ENCODE measurements at regions not wholly inside any gene's neighbourhood (a gene's known extent, or its start where the extent isn't known, plus 50 kb on each side); places are given as distances from the start of the nearest gene placed in this dataset.

- Histone ChIP-seq H3K4me3 (no peak overlapping the region), H3K27me3 (no peaks in the 10 kb centered on the region), H3K36me3 (no peaks in the 10 kb centered on the region), H3K9me3 (no peaks in the 10 kb centered on the region), H3K4me1 (peaks cover 42 to 88% (median 78%) of the 10 kb centered on the region in 4 donors), H3K27ac (peak overlapping the region; percentile 91 to 98 (median 96))
- in situ Hi-C loops (cut with MboI; ENCODE audit: low pct_ligation_motif_present in 1 of 4, low pct_unique_long_range_greater_than_20kb in 1 of 4, low sequenced_read_pairs in 3 of 4) (no loop called here), intact Hi-C loops (cut with DNase I; ENCODE audit: low total_unique reads) (no loop called here)
- TF ChIP-seq POLR2A (IDR thresholded peaks at IDR 0.05), result no peak
- DNase-seq, result no peak
- 74 to 80% methylated on average over 4 to 7 of the region's 7 CpGs for WGBS, 2 donors (ENCODE audit: low coverage in 1 of 2)
These were observed 52.2 kb upstream of the GSE1 start for GRCh38 chr16:85560932-85561247.

GRCh38 chr16:85561248-85562092 is 51.7 kb upstream of the GSE1 start:
- in situ Hi-C loops (cut with MboI; ENCODE audit: low pct_ligation_motif_present in 1 of 4, low pct_unique_long_range_greater_than_20kb in 1 of 4, low sequenced_read_pairs in 3 of 4) (no loop called here), intact Hi-C loops (cut with DNase I; ENCODE audit: low total_unique reads) (no loop called here)
- no peak for DNase-seq
- H3K27ac ChIP-seq, result peak overlapping the region; percentile 81 to 98 (median 94)
- peaks cover 48 to 94% (median 84%) of the 10 kb centered on the region in 4 donors for H3K4me1 ChIP-seq
- no peaks in the 10 kb centered on the region for H3K27me3 ChIP-seq
- 79% methylated on average over 19 of the region's 24 CpGs; no CpG with 5 or more reads in 1 of the 2 donors for WGBS, 2 donors (ENCODE audit: low coverage in 1 of 2)
- H3K36me3 ChIP-seq, result no peaks in the 10 kb centered on the region
- H3K9me3 ChIP-seq, result no peaks in the 10 kb centered on the region
- no peak overlapping the region for H3K4me3 ChIP-seq
- no peak for TF ChIP-seq EP300 (IDR thresholded peaks at IDR 0.05; ENCODE audit: low read depth)
- no peak for TF ChIP-seq CTCF (IDR thresholded peaks at IDR 0.05)
- no peak for TF ChIP-seq POLR2A (IDR thresholded peaks at IDR 0.05)
- TF ChIP-seq POLR2AphosphoS5 (IDR thresholded peaks at IDR 0.05), result no peak

GRCh38 chr16:85562093-85562786 is 50.9 kb upstream of the GSE1 start:
- intact Hi-C loops (cut with DNase I; ENCODE audit: low total_unique reads), result no loop called here

GRCh38 chr16:85563034-85563433 is 50.1 kb upstream of the GSE1 start:
- Histone ChIP-seq H3K27me3 (no peaks in the 10 kb centered on the region), H3K36me3 (no peaks in the 10 kb centered on the region), H3K27ac (peak overlapping the region; percentile 81 to 98 (median 94)), H3K4me3 (no peak overlapping the region), H3K4me1 (peaks cover 55 to 94% (median 86%) of the 10 kb centered on the region in 4 donors), H3K9me3 (no peaks in the 10 kb centered on the region)
- WGBS, 2 donors (ENCODE audit: low coverage in 1 of 2), result 50 to 73% methylated on average over 5 to 8 of the region's 8 CpGs
- intact Hi-C loops (cut with DNase I; ENCODE audit: low total_unique reads) (no loop called here), in situ Hi-C loops (cut with MboI; ENCODE audit: low pct_ligation_motif_present in 1 of 4, low pct_unique_long_range_greater_than_20kb in 1 of 4, low sequenced_read_pairs in 3 of 4) (no loop called here)
- no peak for DNase-seq
- no peak for TF ChIP-seq CTCF (IDR thresholded peaks at IDR 0.05)
- TF ChIP-seq POLR2A (IDR thresholded peaks at IDR 0.05), result no peak
- no peak for TF ChIP-seq EP300 (IDR thresholded peaks at IDR 0.05; ENCODE audit: low read depth)
- no peak for TF ChIP-seq POLR2AphosphoS5 (IDR thresholded peaks at IDR 0.05)

More at GRCh38 chr16:85562093-85562786, 50.9 kb upstream of the GSE1 start:
- TF ChIP-seq EP300 (IDR thresholded peaks at IDR 0.05; ENCODE audit: low read depth), result no peak
- TF ChIP-seq POLR2A (IDR thresholded peaks at IDR 0.05), result no peak
- WGBS, 2 donors (ENCODE audit: low coverage in 1 of 2), result 83 to 100% methylated on average over 1 to 19 of the region's 19 CpGs
- no peak for DNase-seq
- Histone ChIP-seq H3K4me1 (peaks cover 49 to 94% (median 86%) of the 10 kb centered on the region in 4 donors), H3K36me3 (no peaks in the 10 kb centered on the region), H3K27ac (peak overlapping the region; percentile 81 to 98 (median 94)), H3K4me3 (no peak overlapping the region), H3K27me3 (no peaks in the 10 kb centered on the region), H3K9me3 (no peaks in the 10 kb centered on the region)
- in situ Hi-C loops (cut with MboI; ENCODE audit: low pct_ligation_motif_present in 1 of 4, low pct_unique_long_range_greater_than_20kb in 1 of 4, low sequenced_read_pairs in 3 of 4), result no loop called here

Small RNA genes lying in the stretch of these regions (small RNA-seq; reads per million reads assigned to genes)
- 0 reads per million in 4 donors for gene COX6CP16
- gene MIR5093, result 0 reads per million in 4 donors
